Lung (tissue), 11 donors: ENCODE measurements at regions not wholly inside any gene's neighbourhood (a gene's known extent, or its start where the extent isn't known, plus 50 kb on each side); places are given as distances from the start of the nearest gene placed in this dataset.

ENCODE experiments used
- ATAC-seq: fragments of 200-7000 bp; cut with Tn5 transposase; one replicate; pipeline ENCODE4 v1.9.1; 2020; ENCODE audit warnings: moderate number of reproducible peaks; ENCODE audit not compliant: insufficient read depth, low FRiP score
- DNase-seq, 3 donors: peaks; one replicate each; pipeline ENCODE4 v3.0.0-alpha.2; 2013 to 2017
- H3K27ac ChIP-seq, 2 donors: one replicate each; pipeline ENCODE4 v1.5.1; 2013; ENCODE audit warnings: mild to moderate bottlenecking in 2 of 2, moderate library complexity in 2 of 2, control low read depth in 1 of 2, inconsistent platforms in 1 of 2, low read depth in 1 of 2, low read length in 1 of 2
- H3K27me3 ChIP-seq, 3 donors: one replicate each; pipeline ENCODE4 v1.5.1; 2013; ENCODE audit warnings: low read length in 2 of 3; ENCODE audit not compliant: control insufficient read depth in 3 of 3, insufficient read depth in 3 of 3
- H3K36me3 ChIP-seq, 4 donors: one replicate each; pipeline ENCODE4 v1.5.1; 2013; ENCODE audit warnings: low read length in 4 of 4, mild to moderate bottlenecking in 1 of 4, moderate library complexity in 1 of 4; ENCODE audit not compliant: control insufficient read depth in 4 of 4, insufficient read depth in 4 of 4
- H3K4me1 ChIP-seq, 5 donors: one replicate each; pipeline ENCODE4 v1.5.1; 2013; ENCODE audit warnings: low read length in 5 of 5, mild to moderate bottlenecking in 2 of 5, moderate library complexity in 1 of 5; ENCODE audit not compliant: control insufficient read depth in 5 of 5, insufficient read depth in 5 of 5
- H3K4me3 ChIP-seq: one replicate; pipeline ENCODE4 v1.5.1; 2013; ENCODE audit warnings: mild to moderate bottlenecking, control low read depth, moderate library complexity
- H3K9ac ChIP-seq, 2 donors: one replicate each; pipeline ENCODE4 v1.5.1; 2013; ENCODE audit warnings: low read length in 2 of 2, control low read depth in 1 of 2; ENCODE audit not compliant: insufficient read depth in 1 of 2
- H3K9me3 ChIP-seq, 4 donors: one replicate each; pipeline ENCODE4 v1.5.1; 2013; ENCODE audit warnings: low read length in 3 of 4, mild to moderate bottlenecking in 1 of 4, moderate library complexity in 1 of 4; ENCODE audit not compliant: control insufficient read depth in 4 of 4, insufficient read depth in 3 of 4
- WGBS, 2 donors: extraction: QIAGEN DNeasy Blood & Tissue Kit; methylation state at CpG; one replicate each; pipeline ENCODE4 v1.1.7; 2013; 5-methylcytosine and 5-hydroxymethylcytosine counted together
- TF ChIP-seq, protein P1 (sequence below): IDR thresholded peaks from 2 replicates; pipeline ENCODE4 v1.5.1; 2012; ENCODE audit warnings: mild to moderate bottlenecking; ENCODE audit errors: control extremely low read depth, extremely low read depth
- donor health status: control.
- donor health status: control.
- donor health status: Bipolar disorder and iron deficiency.
- donor health status: healthy.
- donor health status: DM: yes; HTN: yes; CAD: no.

DNA sequence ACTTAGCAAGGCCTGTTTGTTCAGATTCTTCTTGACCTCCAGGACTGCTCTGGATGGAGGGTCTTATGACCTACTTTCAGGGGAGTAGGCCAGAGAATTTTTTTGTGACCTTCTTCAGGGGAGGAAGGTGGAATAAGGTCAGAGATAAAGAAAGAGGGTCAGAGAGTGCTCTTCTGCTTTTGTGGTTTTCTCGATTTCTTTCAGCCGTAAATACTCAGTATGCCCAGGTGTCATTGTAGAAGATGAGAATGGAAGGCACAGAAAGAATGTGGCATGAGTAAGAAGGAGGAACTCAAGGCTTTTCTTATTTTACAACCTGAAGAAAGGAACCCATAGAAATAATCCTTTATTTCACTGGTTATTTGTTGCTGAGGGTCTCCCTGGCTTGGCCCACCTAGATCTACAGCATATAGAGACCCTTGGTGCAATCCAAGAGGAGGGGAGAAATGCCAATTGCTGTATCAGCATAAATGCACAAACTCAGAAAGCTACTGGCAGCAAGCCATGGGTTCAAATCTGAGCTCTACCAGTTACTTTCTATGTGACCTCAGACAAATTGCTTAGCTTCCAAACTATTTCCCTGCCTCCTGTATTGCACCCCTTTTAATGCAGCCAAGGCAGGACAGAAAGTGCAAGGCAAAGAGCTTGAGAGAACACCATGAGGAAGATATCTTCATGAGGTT, 68.0 kb downstream of the OLIG3 start:
- H3K27ac ChIP-seq: no peak overlapping the region
- H3K9ac ChIP-seq: no peak overlapping the region
- WGBS, 2 donors: 42 to 51% methylated on average over 2 of the region's 2 CpGs
- no peak overlapping the region for H3K4me3 ChIP-seq
- H3K27me3 ChIP-seq: no peaks in the 10 kb centered on the region
- H3K36me3 ChIP-seq: no peaks in the 10 kb centered on the region
- DNase-seq: no peak
- no peak for ATAC-seq
- TF ChIP-seq, protein P1, sequence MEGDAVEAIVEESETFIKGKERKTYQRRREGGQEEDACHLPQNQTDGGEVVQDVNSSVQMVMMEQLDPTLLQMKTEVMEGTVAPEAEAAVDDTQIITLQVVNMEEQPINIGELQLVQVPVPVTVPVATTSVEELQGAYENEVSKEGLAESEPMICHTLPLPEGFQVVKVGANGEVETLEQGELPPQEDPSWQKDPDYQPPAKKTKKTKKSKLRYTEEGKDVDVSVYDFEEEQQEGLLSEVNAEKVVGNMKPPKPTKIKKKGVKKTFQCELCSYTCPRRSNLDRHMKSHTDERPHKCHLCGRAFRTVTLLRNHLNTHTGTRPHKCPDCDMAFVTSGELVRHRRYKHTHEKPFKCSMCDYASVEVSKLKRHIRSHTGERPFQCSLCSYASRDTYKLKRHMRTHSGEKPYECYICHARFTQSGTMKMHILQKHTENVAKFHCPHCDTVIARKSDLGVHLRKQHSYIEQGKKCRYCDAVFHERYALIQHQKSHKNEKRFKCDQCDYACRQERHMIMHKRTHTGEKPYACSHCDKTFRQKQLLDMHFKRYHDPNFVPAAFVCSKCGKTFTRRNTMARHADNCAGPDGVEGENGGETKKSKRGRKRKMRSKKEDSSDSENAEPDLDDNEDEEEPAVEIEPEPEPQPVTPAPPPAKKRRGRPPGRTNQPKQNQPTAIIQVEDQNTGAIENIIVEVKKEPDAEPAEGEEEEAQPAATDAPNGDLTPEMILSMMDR: no peak
- no peaks in the 10 kb centered on the region for H3K9me3 ChIP-seq
- no peaks in the 10 kb centered on the region for H3K4me1 ChIP-seq

- TF ChIP-seq, protein P1: no peak
- H3K36me3 ChIP-seq: no peaks in the 10 kb centered on the region
- H3K27ac ChIP-seq: no peak overlapping the region
- no peak overlapping the region for H3K4me3 ChIP-seq
- no peaks in the 10 kb centered on the region for H3K27me3 ChIP-seq
- H3K9ac ChIP-seq: no peak overlapping the region
- H3K4me1 ChIP-seq: no peaks in the 10 kb centered on the region
- no peaks in the 10 kb centered on the region for H3K9me3 ChIP-seq
- no peak for DNase-seq
- ATAC-seq: no peak
- 49 to 50% methylated on average over 3 of the region's 3 CpGs for WGBS, 2 donors
These were observed 69.9 kb downstream of the OLIG3 start for GRCh38 chr6:137424251-137424650.

GRCh38 chr6:137423451-137424168, 70.6 kb downstream of the OLIG3 start:
- H3K9ac ChIP-seq: no peak overlapping the region
- H3K4me1 ChIP-seq: no peaks in the 10 kb centered on the region
- no peak for DNase-seq
- TF ChIP-seq, protein P1: no peak
- H3K27me3 ChIP-seq: no peaks in the 10 kb centered on the region
- no peak for ATAC-seq
- 75 to 78% methylated on average over 3 of the region's 3 CpGs for WGBS, 2 donors
- H3K4me3 ChIP-seq: no peak overlapping the region
- no peaks in the 10 kb centered on the region for H3K9me3 ChIP-seq
- no peaks in the 10 kb centered on the region for H3K36me3 ChIP-seq
- H3K27ac ChIP-seq: no peak overlapping the region
